HEK293 (cell line): ENCODE measurements at regions not wholly inside any gene's neighbourhood (a gene's known extent, or its start where the extent isn't known, plus 50 kb on each side); places are given as distances from the start of the nearest gene placed in this dataset.

ENCODE experiments used
- CTCF ChIA-PET: fragments of 350-600 bp; formaldehyde crosslinking; extraction: SDS; loops from one replicate; lab custom pipeline; 2021; ENCODE audit warnings: antibody characterized with exemption; lab: Yijun Ruan, JAX
- POLR2A ChIA-PET: fragments of 300-600 bp; formaldehyde crosslinking; extraction: SDS; loops from one replicate; lab custom pipeline; 2020; ENCODE audit warnings: antibody characterized with exemption, inconsistent platforms; lab: Yijun Ruan, JAX
- H3K27ac ChIP-seq: fragments of 200-500 bp; sonication (Bioruptor generic); 2 replicates; pipeline ENCODE4 v1.5.1; 2014; ENCODE audit warnings: low read depth, low read length, control low read depth, inconsistent platforms; ENCODE audit errors: extremely low read depth
- H3K36me3 ChIP-seq, 2 experiments: fragments of 200-500 bp in 1 of 2; sonication (Bioruptor generic) in 1 of 2; 1 replicate in 1 of 2; 2 replicates in 1 of 2; pipeline ENCODE4 v1.5.1; 2014 to 2017; ENCODE audit warnings: inconsistent platforms in 2 of 2, low read length in 2 of 2; ENCODE audit not compliant: control insufficient read depth in 2 of 2, insufficient read depth in 1 of 2
- H3K4me1 ChIP-seq: fragments of 200-500 bp; sonication (Bioruptor generic); 2 replicates; pipeline ENCODE4 v1.5.1; 2014; ENCODE audit warnings: mild to moderate bottlenecking, low read length, inconsistent platforms; ENCODE audit not compliant: control insufficient read depth, insufficient read depth
- H3K4me3 ChIP-seq: 2 replicates; pipeline ENCODE4 v1.5.1; 2011; ENCODE audit warnings: low read depth, mild to moderate bottlenecking, control low read depth, low read length, moderate library complexity
- H3K9me3 ChIP-seq: fragments of 200-500 bp; sonication (Bioruptor generic); 2 replicates; pipeline ENCODE4 v1.5.1; 2014; ENCODE audit warnings: low read depth, low read length, inconsistent platforms; ENCODE audit not compliant: control insufficient read depth, insufficient read depth
- CTCF ChIP-seq: fragments of 450-650 bp; formaldehyde crosslinking; IDR thresholded peaks from 2 replicates; pipeline ENCODE4 v1.5.1; 2016; ENCODE audit warnings: missing biosample characterization, missing genetic modification characterization
- HOXA7 ChIP-seq: sonication (generic); formaldehyde crosslinking; IDR thresholded peaks from 2 replicates; pipeline ENCODE4 v1.8.1; 2022; ENCODE audit warnings: missing genetic modification reagents, borderline replicate concordance
- PATZ1 ChIP-seq: fragments of 450-650 bp; formaldehyde crosslinking; IDR thresholded peaks from 2 replicates; pipeline ENCODE4 v1.5.1; 2016; ENCODE audit warnings: missing biosample characterization, missing genetic modification characterization
- ZBTB6 ChIP-seq: fragments of 450-650 bp; formaldehyde crosslinking; IDR thresholded peaks from 2 replicates; pipeline ENCODE4 v1.5.1; 2017; ENCODE audit warnings: missing biosample characterization, missing genetic modification characterization
- ZNF174 ChIP-seq: fragments of 450-650 bp; formaldehyde crosslinking; IDR thresholded peaks from 2 replicates; pipeline ENCODE4 v1.5.0; 2017; ENCODE audit warnings: missing biosample characterization, mild to moderate bottlenecking, missing genetic modification characterization
- ZNF394 ChIP-seq: fragments of 450-650 bp; formaldehyde crosslinking; IDR thresholded peaks from 2 replicates; pipeline ENCODE4 v1.5.1; 2016; ENCODE audit warnings: missing biosample characterization, missing genetic modification characterization, mild to moderate bottlenecking, moderate library complexity, borderline replicate concordance
- ZNF433 ChIP-seq: fragments of 450-650 bp; formaldehyde crosslinking; IDR thresholded peaks from 2 replicates; pipeline ENCODE4 v1.5.1; 2016; ENCODE audit warnings: missing biosample characterization, missing genetic modification characterization, low read depth
- ZNF555 ChIP-seq: fragments of 450-650 bp; formaldehyde crosslinking; conservative IDR thresholded peaks from 2 replicates; pipeline ENCODE4 v1.5.1; 2017; ENCODE audit warnings: missing biosample characterization, mild to moderate bottlenecking, missing genetic modification characterization, inconsistent platforms
- ZNF585B ChIP-seq: fragments of 450-650 bp; formaldehyde crosslinking; IDR thresholded peaks from 2 replicates; pipeline ENCODE4 v1.5.1; 2016; ENCODE audit warnings: missing biosample characterization, missing genetic modification characterization
- ZNF624 ChIP-seq: fragments of 450-650 bp; formaldehyde crosslinking; IDR thresholded peaks from 2 replicates; pipeline ENCODE4 v1.5.1; 2017; ENCODE audit warnings: missing biosample characterization, missing genetic modification characterization
- ZNF791 ChIP-seq: fragments of 450-650 bp; formaldehyde crosslinking; IDR thresholded peaks from 2 replicates; pipeline ENCODE4 v1.5.1; 2016; ENCODE audit warnings: missing biosample characterization, missing genetic modification characterization
- TF ChIP-seq, protein P1 (sequence below): fragments of 450-650 bp; formaldehyde crosslinking; IDR thresholded peaks from 2 replicates; pipeline ENCODE4 v1.5.1; 2017; ENCODE audit warnings: missing biosample characterization, missing genetic modification characterization
- TF ChIP-seq, protein P2 (sequence below): fragments of 450-650 bp; IDR thresholded peaks from 2 replicates; pipeline ENCODE4 v1.5.1; 2018; ENCODE audit warnings: missing biosample characterization, mild to moderate bottlenecking, missing genetic modification characterization

GRCh38 chr12:19026034-19026433 lies 103.5 kb upstream of the PLEKHA5 start:
- ChIA-PET POLR2A (no interaction called here), CTCF (no interaction called here)
- Histone ChIP-seq H3K4me1 (no peaks in the 10 kb centered on the region), H3K27ac (no peak overlapping the region), H3K4me3 (no peak overlapping the region), H3K9me3 (no peaks in the 10 kb centered on the region), H3K36me3 (no peaks in the 10 kb centered on the region)
- TF ChIP-seq, protein P1, sequence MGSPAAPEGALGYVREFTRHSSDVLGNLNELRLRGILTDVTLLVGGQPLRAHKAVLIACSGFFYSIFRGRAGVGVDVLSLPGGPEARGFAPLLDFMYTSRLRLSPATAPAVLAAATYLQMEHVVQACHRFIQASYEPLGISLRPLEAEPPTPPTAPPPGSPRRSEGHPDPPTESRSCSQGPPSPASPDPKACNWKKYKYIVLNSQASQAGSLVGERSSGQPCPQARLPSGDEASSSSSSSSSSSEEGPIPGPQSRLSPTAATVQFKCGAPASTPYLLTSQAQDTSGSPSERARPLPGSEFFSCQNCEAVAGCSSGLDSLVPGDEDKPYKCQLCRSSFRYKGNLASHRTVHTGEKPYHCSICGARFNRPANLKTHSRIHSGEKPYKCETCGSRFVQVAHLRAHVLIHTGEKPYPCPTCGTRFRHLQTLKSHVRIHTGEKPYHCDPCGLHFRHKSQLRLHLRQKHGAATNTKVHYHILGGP (tag by site-specific recombination): no peak
- no peak for TF ChIP-seq ZNF791 (tag by site-specific recombination)
- TF ChIP-seq CTCF (tag by site-specific recombination): no peak
- TF ChIP-seq ZNF624 (tag by site-specific recombination): no peak
- TF ChIP-seq HOXA7: no peak
- no peak for TF ChIP-seq PATZ1 (tag by site-specific recombination)
- no peak for TF ChIP-seq ZNF585B (tag by site-specific recombination)
- TF ChIP-seq, protein P2, sequence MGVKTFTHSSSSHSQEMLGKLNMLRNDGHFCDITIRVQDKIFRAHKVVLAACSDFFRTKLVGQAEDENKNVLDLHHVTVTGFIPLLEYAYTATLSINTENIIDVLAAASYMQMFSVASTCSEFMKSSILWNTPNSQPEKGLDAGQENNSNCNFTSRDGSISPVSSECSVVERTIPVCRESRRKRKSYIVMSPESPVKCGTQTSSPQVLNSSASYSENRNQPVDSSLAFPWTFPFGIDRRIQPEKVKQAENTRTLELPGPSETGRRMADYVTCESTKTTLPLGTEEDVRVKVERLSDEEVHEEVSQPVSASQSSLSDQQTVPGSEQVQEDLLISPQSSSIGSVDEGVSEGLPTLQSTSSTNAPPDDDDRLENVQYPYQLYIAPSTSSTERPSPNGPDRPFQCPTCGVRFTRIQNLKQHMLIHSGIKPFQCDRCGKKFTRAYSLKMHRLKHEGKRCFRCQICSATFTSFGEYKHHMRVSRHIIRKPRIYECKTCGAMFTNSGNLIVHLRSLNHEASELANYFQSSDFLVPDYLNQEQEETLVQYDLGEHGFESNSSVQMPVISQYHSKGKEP (tag by site-specific recombination): no peak
- no peak for TF ChIP-seq ZNF394 (tag by site-specific recombination)
- TF ChIP-seq ZBTB6 (tag by site-specific recombination): no peak

DNA sequence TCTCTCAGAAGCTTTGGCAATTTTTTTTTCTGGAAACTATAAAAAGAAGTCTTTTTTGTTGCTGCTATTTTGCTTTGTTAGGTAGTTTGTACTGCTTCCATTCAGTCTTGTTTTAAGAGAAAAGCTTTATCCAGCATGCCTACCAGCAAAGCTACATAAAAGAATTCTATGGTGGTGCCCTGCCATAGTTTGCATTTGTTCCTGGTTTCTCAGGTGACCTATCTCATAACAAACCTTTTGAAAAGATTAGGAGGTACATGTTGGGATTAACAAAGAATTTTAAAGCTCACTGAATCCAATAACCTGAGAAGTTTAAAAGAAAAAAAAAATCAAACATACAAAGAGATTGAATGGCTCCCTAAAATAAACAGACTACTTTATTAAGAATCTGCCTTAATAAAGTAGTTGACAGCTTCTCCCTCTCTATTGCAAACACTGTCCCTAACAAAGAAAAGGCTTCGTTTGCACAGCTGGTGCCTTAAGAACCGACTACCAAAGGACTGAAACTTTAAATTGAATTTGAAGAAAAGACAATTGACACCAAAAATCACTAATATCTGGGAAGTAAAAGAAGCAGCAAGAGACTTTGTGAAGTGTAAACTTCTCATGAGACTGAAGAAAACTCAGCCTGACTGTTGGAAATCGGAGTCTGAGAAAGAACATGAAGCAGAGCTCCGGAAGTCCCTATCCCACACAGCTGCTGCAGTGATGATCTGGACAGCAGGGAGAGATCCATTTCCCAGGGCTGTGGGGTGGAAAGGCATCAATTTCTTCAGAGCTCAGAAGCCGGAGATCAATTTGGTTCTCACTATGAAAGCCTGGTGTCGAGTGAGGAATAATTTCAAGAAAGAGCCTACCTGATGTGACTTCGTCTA lies 102.7 kb upstream of the PLEKHA5 start:
- CTCF ChIA-PET: interaction anchor here (1.1 kb wide), 1 partner anchor 13 kb away, joined by 3 read pairs; no protein-coding TSS in a partner anchor
- no peaks in the 10 kb centered on the region for H3K9me3 ChIP-seq
- POLR2A ChIA-PET: no interaction called here
- no peaks in the 10 kb centered on the region for H3K4me1 ChIP-seq
- H3K36me3 ChIP-seq: no peaks in the 10 kb centered on the region
- TF ChIP-seq ZNF555 (no peak), ZNF433 (no peak), ZNF174 (tag by site-specific recombination) (no peak)
- H3K4me3 ChIP-seq: no peak overlapping the region
- no peak overlapping the region for H3K27ac ChIP-seq
